DMS114 treated with DMSO at 0.1 percent for 48 hours (cell line): ENCODE measurements at regions not wholly inside any gene's neighbourhood (a gene's known extent, or its start where the extent isn't known, plus 50 kb on each side); places are given as distances from the start of the nearest gene placed in this dataset.
"Not testable (repeated sequence)": the region's sequence is repeated elsewhere in the genome, so short reads cannot be mapped to it uniquely, and the experiment has no call there.

Source experiments
- DNase-seq: peaks from one replicate; lab custom pipeline; 2025; ENCODE audit not compliant: unreplicated experiment; lab: John Stamatoyannopoulos, UW

DNA sequence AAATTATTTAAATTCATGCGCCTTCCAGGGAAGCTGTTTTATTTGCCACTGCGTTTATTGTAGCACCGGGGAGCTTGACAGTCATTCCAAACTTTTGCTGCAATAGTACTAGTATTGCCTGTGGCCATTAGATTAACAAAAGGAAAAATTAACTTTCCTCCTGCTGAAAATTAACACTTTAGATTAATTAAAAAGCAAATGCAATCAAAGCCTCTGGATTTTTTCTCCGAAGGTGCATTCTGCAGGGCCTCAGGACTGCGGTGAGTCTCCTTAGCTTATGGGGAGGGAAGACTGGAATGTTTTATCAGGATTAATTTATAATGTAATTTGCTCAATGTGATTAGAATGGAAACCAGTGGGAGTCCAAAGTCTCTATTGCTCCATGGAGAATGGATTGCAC is 456.4 kb upstream of the CFAP20DC start:
- no peak for DNase-seq

DNA sequence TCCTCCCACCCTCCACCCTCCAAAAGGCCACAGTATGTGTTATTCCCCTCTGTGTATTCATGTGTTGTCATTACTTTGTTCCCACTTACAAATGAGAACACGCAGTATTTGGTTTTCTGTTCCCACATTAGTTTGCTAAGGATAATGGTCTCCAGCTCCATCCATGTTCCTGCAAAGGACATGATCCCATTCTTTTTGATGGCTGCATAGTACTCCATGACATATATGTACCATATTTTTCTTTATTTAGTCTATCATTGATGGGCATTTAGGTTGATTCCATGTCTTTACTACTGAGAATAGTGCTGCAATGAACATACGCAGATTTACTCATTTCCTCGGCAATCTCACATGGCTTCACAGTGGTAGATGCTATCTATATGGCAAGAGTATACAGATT is 453.6 kb upstream of the CFAP20DC start:
- no peak for DNase-seq

DNA sequence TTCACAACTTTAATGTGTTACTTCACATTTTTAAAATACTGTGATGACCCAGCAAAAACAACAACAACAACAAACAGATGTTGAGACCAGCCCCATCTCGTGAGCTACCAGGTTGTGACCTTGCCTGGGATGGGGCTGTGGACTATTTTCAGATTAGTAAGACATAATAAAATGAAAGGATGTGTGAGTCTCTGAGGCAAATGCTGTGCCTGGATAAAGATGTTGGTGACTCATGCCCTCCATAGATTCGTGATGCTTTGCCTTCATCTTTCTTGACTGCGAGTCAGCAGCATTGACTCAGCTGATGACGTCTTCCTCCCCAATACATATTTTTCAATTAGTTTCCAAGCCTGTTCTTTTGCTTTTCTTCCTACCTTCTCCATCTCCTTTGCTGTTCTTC is 453.0 kb upstream of the CFAP20DC start:
- DNase-seq, result no peak

DNA sequence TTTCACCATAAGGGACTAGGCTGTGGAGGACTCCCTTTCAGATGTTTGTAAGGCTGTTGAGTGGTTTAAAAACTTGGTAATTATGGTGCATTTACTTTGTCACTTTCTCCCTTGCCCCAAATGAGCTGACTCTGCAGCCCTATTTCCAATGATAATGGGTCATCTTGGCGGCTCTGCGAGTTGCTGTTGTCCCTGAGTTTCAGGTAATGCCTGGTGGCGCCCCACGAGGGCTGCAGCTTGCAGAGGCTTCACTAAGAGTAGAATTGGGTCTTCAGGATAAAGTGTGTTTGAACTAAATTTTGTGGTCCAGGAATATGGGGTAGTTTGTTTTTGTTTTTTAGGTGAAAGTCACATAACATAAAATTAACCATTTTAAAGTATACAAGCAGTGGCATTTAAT is 450.1 kb upstream of the CFAP20DC start:
- no peak for DNase-seq

DNA sequence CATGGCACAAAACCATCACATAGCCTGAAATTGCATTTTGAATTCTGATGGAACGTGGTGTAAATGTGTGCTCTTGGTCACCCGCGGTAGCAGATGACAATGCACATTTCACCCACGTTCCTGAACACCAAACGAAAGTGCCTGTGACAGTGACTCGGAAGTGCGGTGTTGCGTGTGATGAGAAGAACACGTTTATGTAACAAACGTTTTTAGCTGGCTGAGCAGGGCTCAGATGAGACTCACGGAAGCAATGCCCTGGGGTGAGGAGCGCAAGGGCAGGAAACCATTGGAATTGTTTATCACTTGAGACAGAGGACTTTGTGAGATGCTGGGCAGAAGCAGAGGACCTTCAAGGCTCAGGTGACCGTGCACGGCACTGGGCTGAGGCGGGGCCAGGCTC is 449.2 kb upstream of the CFAP20DC start:
- DNase-seq, result no peak

DNA sequence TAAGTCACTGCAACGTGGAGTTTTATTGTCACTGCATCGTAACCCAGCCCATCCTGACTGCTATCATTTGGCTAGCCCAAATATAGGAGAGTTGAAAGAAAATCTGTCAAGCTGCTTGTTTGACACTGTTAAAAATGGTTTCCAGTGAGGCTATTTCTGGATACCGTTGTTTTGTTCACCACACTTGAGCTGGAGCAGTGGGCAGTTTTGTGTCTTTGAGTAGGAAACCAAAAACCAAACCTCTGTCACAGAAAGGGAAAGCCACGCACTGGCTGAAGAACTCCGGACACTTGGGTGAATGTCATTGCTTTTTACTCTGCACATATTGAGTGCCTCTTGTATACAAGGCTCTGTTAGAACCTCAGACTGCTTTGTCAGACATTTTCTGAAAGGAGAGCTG is 446.4 kb upstream of the CFAP20DC start:
- DNase-seq, result no peak

DNA sequence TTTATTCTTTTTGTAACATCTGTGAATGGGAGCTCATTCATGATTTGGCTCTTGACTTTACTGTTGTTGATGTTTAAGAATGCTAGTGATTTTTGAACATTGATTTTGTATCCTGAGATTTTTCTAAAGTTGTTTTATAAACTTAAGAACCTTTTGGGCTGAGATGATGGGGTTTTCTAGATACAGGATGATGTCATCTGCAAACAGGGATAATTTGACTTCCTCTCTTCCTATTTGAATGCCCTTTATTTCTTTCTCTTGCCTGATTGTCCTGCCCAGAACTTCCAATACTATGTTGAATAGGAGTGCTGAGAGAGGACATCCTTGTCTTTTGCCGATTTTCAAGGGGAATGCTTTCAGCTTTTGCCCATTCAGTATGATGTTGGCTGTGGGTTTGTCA is 445.1 kb upstream of the CFAP20DC start:
- DNase-seq, result not testable (repeated sequence)

DNA sequence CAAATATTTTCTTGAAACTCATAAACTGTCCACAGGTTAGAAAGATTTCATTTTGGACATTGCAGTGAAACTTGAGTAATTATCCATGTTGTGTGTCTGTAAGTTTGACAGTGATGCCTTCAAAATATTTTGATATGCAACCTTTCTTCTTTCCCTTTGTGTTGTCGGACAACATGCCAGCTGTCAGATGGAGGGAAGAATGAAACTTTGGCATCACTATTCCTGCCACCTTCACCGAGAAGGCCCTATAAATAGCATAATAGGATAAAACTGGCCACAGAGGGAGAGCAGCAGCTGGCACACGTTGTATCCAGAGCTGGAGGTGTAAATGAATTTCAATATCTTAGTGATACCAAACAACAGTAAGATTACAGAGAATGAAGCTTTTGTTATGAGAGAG is 436.7 kb upstream of the CFAP20DC start:
- no peak for DNase-seq

DNA sequence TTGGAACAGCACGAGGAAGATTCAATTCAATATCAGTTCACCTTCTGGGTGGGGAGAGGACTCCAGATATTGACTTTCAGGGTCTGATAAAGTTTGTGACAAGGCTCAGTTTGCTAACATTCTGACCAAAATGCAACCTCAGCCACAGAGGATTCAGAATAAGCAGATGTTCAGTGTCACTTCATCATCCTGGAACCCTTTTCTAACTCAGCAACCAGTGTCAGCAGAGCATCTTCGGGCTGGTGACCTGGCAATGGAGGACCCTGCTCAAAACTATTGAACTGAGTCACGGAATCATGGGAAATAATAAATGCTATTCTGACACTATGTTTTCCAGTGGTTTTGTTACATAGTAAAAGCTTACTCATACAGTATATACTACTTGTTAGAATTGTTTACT is 433.4 kb upstream of the CFAP20DC start:
- DNase-seq, result no peak

DNA sequence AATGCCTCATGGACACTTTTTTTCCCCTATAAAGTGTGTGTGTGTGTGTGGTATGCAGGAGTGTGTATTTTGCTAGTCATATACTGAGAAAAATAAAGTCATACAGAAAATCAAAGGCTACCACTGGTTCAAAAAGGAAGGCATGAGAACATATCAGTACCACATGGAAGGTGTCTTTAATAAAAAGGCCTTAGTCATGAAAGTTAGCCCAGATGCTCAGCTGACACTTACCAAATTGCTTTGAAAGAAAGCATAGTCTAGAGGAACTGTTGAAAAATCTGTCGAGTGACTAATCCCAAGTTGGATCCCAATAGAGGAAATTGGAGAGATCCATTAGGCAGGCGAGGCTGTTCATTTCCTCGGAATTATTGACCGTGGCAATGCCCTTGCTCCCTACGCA is 432.9 kb upstream of the CFAP20DC start:
- no peak for DNase-seq

DNA sequence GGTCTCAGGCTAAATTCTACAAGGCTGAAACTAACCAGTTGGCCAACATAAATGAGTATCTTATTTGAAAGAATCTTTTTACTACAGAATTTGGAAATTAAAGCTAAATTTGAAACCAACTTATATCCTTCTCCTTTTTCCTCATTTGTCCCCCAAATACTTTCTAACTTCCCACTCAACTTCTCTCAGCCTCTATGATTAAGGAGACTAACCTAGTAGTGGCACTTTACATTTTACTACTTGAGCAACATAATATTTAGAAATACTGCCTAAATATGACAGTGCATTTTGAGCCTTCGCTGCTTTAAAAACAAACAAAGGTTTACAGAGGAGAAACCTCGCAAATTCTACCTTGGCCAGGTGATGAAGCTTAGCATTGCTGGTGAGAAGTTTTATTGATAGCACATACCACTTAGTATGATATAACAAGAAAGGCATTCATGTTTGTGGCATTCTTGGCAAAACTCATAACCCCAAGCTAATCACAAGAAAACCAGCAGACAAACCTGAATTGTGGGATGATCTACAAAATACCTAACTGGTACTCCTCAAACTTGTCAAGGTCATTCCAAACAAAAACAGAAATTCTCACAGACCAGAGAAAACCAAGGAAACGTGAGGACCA is 432.1 kb upstream of the CFAP20DC start:
- no peak for DNase-seq

DNA sequence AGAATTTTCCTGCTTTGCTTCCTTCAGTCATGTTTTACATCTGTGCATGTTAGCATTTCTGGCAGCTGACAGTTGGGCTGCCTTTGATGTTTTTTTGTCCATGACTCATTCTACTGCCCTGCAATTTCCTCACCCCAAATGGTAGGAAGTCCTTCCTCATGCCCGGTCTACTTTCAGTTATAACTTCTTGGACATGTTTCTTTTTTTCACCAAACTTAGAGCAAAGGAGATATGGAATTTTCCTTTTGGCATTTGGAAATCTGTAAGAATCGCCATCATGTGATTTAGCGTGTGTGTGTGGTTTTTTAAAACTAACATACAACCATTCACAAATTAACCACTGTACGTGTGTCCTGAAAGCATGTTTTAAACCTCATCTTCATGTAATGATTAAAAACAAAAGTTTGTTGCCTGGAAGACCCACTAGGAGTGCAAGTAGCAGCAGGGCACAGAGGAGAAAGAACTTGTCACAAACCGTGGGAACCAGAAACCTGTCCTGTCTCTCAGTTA is 430.7 kb upstream of the CFAP20DC start:
- DNase-seq, result no peak

DNA sequence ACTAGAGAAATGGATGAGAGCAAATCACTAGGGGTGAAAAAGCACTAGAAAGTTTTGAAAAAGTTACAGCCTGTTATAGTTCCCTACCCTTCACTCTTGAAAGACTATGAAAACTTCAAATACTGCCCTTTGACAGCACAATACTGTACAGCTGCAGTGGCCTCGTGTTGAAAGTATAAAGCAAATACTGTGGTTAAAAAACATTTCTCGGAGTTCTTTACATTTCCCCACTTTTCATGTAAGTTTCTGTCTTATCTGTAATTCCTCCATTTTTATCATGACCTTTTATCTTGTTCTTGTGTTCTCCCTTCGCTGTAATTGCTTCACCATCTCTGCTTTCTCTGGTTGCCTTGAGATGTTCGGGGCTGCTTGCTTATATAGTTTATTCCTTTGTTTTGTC is 423.8 kb upstream of the CFAP20DC start:
- DNase-seq, result no peak

DNA sequence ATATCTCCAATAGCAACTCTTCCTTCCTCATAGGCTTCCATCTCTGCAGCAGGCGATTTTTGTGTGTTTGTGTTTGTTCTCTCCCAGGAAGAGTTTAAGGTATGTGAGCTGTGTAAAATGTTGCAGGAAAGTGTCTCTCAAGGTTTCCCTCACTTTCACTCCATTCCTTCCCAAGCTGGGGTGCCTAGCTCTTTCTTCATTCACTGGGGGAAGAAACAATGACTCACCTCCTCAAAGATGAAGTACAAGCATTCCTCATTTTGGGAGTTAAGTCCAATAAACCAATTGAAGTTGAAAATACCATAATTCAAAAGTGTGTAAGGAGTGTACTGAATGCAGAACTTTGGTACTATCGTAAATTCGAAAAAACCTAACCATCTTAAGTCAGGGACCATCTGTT is 422.7 kb upstream of the CFAP20DC start:
- no peak for DNase-seq

DNA sequence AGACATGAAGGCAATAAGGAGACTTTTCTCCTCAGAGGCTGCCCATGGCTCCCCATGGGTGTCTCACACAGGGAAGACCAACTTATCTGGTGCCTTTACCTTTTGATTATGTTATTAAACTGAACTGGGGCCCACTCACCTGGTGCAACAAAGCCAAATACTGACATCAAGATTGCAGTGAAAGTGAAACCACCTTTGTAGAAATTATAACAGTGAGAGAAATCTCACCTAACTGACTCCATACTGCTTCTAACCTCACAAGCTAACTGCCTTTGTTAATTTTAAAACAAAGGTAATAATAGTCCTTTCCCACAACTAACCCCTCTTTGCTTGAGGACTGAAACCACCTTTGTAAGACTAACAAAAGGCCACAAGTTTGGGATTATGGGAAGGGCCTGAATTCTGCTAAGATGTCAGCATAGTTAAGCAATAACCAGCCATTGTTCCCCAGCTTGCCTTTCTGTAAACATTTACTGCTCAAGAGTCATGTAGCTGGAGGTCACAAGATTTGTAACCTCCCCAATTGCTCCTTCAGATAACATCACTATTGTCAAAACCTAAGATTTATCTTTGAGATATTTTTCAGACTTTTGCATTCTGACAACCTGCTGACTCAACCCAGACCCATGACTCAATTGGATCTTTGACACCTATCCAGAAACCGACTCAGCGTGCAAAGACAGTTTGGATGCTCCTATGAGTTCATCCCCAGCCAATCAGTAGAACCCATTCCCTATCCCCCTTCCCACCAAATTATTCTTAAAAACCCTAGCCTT is 420.3 kb upstream of the CFAP20DC start:
- DNase-seq, result no peak

DNA sequence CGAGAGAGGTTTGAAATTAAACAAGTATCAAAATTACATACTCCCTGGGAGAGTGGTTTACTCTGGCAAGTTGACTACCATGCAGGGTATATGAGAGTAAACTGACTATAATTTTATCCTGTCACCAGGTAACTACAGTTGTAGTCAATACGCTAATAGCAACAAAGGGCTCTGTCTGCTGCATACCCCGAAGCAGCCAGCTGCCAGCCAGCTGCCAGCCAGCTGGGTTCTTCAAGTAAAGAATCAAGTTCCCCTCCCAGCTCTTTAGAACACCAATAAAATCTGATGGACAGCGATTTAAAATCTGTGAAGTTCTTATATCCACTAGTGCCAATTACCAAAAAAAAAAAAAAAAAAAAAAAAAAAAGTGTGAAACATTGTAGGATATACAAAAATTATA is 417.7 kb upstream of the CFAP20DC start:
- no peak for DNase-seq

DNA sequence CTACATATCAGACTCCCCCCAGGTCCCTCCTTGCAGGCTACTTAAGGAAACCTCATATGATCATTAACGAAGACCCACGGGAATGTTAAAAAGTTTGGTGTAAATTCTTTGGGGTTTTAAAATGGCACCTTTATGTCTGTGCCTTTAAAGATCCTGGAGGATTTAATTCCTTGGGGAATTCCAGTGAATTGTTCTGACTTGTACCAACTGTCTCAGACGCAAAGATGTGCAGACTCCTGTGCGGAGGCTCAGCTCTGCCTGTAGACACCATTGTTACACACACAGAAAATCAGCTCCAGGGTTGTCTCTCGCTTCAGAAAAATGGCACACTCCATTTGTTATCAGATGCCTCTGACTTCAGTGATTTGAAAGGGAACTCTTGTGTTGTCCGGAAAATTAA is 414.4 kb upstream of the CFAP20DC start:
- no peak for DNase-seq

DNA sequence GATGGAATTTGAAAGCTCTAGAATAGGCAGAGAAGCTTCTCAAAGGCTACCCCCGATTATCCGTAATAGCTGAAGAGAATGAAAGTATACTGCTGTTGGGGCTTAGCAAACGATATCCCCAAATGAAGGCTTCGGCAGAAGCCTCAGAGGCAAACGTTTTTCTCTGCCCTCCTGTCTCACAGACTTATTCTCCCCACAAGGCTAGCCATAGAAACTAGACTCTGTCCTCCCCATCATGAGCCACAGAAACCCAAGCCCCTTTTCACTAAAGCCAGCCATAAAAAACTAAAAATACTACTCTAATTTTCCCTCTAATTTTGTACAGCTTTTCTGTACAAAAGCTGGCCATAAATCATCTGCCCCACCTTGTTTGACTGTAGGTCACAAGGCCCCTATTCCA is 413.4 kb upstream of the CFAP20DC start:
- no peak for DNase-seq

DNA sequence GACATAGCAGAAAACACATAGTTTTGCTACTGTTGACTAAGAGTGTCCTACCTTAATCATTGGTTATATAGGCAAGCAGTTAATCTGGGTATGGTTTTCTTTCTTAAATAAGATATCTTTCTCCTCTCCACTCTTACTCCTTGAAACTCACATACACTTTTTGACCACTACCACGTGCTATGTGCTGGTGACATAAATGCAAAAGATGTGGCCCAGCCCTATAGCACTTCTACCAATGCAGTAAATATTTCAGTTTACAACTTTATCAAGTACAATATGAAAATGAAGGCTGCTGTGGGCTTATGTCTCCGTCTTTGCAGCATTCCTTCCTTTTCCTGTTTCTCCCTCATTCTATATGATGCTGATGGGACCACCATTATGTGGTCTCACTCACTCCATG is 410.2 kb upstream of the CFAP20DC start:
- DNase-seq, result no peak

DNA sequence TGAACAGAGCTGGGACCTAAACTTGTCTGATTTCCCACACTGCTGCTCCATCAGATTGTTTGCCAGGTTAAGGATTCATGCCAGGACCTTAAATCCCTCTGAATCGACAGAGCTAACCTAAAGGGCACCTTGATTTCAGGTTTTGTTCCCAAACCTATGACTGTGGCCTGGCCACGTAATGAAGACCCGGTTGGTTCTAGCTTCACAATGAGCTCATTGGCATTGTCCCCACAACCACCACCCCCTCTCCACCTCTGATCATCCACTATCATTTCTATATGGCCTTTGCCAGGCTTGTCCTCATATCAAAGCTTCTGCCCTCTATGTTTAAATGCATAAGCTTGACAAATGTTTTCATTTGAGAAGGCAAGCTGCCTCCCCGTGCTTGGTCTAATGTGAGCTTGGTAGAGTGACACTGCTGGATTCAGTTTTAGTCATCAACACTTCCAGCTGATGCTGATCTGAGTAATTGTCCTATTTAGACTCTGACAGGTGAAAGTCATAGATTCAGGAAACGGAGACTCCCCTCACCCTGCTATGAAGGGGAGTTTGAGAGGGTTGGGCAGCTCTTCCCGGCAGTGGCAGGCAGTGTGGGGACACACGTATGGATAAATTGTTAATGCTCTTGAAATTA is 407.1 kb upstream of the CFAP20DC start:
- DNase-seq, result no peak

DNA sequence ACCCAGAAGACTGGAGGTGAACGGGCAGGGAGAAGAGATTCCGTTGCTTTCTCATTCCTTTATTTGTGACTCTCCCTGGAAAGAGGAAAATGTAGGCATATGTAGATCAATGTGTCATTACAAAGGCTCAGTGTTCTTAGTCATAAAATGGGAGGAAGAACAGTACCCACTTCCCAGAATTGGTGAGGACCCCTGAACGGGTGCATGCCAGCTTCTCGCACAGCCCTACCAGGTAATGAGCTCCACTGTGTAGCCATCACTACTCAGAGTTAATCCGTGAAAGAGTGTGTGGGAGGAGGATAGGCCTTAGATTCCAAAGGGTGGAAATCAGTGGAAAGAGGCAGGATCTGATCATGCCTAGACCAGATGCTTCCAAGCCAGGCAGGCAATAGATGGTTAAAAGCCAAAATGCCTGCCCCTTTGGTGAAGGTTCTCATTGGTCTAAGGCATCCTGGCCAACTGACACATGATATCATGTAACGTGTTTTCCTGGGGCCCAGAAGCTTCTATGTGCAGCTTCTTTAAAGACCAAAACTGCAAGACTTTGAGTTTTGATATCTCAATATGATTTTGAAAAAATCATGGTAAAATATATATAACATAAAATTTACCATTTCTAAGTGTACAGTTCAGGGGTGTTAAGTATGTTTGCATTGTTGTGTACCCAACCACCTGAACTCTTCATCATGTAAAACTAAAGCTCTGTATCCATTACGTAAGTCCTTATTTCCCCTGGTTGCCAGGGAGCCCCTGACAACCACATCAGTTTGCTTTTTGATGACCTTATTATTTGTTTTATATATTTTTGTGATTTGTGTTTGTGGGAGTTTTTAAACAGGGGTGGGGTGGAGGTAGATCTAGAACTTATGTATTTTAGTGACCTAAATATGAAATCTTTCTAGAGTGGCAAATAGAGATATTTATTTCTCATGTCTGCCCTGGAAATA is 402.2 kb upstream of the CFAP20DC start:
- no peak for DNase-seq
